HCT116 (cell line): ENCODE measurements at regions not wholly inside any gene's neighbourhood (a gene's known extent, or its start where the extent isn't known, plus 50 kb on each side); places are given as distances from the start of the nearest gene placed in this dataset.

Source experiments
- ATAC-seq: fragments of 200-7000 bp; cut with Tn5 transposase; 2 replicates; pipeline ENCODE4 v1.9.1; 2020; ENCODE audit warnings: mild to moderate bottlenecking, moderate library complexity
- BruUV-seq: library from RNA; stranded (reverse); fragments of 400-500 nt; replicated peaks from 2 replicates; lab custom pipeline; 2021; lab: Mats Ljungman, UMichigan
- CTCF ChIA-PET: fragments of 300-600 bp; sonication (Branson Sonifier 250); formaldehyde crosslinking; loops from one replicate; lab custom pipeline; 2021; ENCODE audit warnings: antibody characterized with exemption; lab: Charles Lee
- POLR2A ChIA-PET: fragments of 300-600, 350-600 bp; sonication (Branson Sonifier 250); formaldehyde crosslinking; loops from one replicate; lab custom pipeline; 2021; ENCODE audit warnings: antibody characterized with exemption; lab: Charles Lee
- RAD21 ChIA-PET, 2 experiments: fragments of 300-600 bp; sonication (Branson Sonifier 250); formaldehyde crosslinking; loops; one replicate each; lab custom pipeline; 2023; ENCODE audit warnings: low total read pairs in 2 of 2; ENCODE audit not compliant: uncharacterized antibody in 2 of 2, unreplicated experiment in 2 of 2, low non-redundant PET in 1 of 2; lab: Charles Lee
- DNase-seq: peaks from one replicate; pipeline ENCODE4 v3.0.0-alpha.2; 2010; ENCODE audit warnings: low read depth, low spot score
- H2AFZ ChIP-seq: fragments of 200-600 bp; shearing (Covaris generic), sonication (generic); 2 replicates; pipeline ENCODE4 v1.6.1; 2017; ENCODE audit warnings: low read depth, mixed run types, mixed read lengths, antibody characterized with exemption, low read length; ENCODE audit not compliant: poor library complexity, severe bottlenecking
- H3K27ac ChIP-seq: 2 replicates; pipeline ENCODE4 v1.5.1; 2012; ENCODE audit warnings: low read depth, low read length
- H3K27me3 ChIP-seq: fragments of 200-600 bp; sonication (generic); 2 replicates; pipeline ENCODE4 v1.6.1; 2016; ENCODE audit warnings: mixed run types, low read length, mixed read lengths; ENCODE audit not compliant: insufficient read depth
- H3K36me3 ChIP-seq, 2 experiments: fragments of 200-500 bp in 1 of 2; fragments of 200-600 bp in 1 of 2; sonication (Bioruptor generic) in 1 of 2; sonication (generic) in 1 of 2; 2 replicates each; pipeline versions ENCODE4 v1.5.1 to v1.6.1; 2014 to 2016; ENCODE audit warnings: low read length in 2 of 2, inconsistent platforms in 1 of 2, mixed read lengths in 1 of 2, mixed run types in 1 of 2; ENCODE audit not compliant: insufficient read depth in 2 of 2, control insufficient read depth in 1 of 2
- H3K4me1 ChIP-seq, 2 experiments: fragments of 200-600 bp in 1 of 2; sonication (generic) in 1 of 2; 2 replicates each; pipeline versions ENCODE4 v1.5.1 to v1.6.1; 2012 to 2017; ENCODE audit warnings: low read length in 2 of 2, inconsistent platforms in 1 of 2, mild to moderate bottlenecking in 1 of 2, mixed read lengths in 1 of 2, mixed run types in 1 of 2, moderate library complexity in 1 of 2; ENCODE audit not compliant: insufficient read depth in 2 of 2, control insufficient read depth in 1 of 2
- H3K4me2 ChIP-seq: fragments of 200-600 bp; sonication (generic); 2 replicates; pipeline ENCODE4 v1.6.1; 2017; ENCODE audit warnings: mixed run types, low read length, mixed read lengths
- H3K4me3 ChIP-seq, 2 experiments: fragments of 200-600 bp in 1 of 2; sonication (generic) in 1 of 2; replicated peaks in 1 of 2; 2 replicates each; pipeline ENCODE4 v1.5.1; 2011 to 2016; ENCODE audit warnings: low read length in 2 of 2, control low read depth in 1 of 2, low read depth in 1 of 2, mild to moderate bottlenecking in 1 of 2, mixed read lengths in 1 of 2, mixed run types in 1 of 2
- H3K79me2 ChIP-seq: fragments of 200-600 bp; sonication (generic); 2 replicates; pipeline ENCODE4 v1.6.1; 2017; ENCODE audit warnings: mild to moderate bottlenecking, mixed run types, low read length, moderate library complexity, mixed read lengths; ENCODE audit not compliant: insufficient read depth
- H3K9ac ChIP-seq: fragments of 200-600 bp; sonication (generic); 2 replicates; pipeline ENCODE4 v1.6.1; 2016; ENCODE audit warnings: low read length, mixed read lengths
- H3K9me2 ChIP-seq: fragments of 200-600 bp; sonication (generic), shearing (Covaris generic); 2 replicates; pipeline ENCODE4 v1.6.1; 2017; ENCODE audit warnings: mixed run types, mild to moderate bottlenecking, moderate library complexity; ENCODE audit not compliant: insufficient read depth
- H3K9me3 ChIP-seq, 2 experiments: fragments of 200-500 bp in 1 of 2; fragments of 200-600 bp in 1 of 2; sonication (Bioruptor generic) in 1 of 2; sonication (generic) in 1 of 2; 2 replicates each; pipeline ENCODE4 v1.6.1; 2014 to 2017; ENCODE audit warnings: low read length in 2 of 2, mixed read lengths in 2 of 2, inconsistent platforms in 1 of 2, low read depth in 1 of 2, mild to moderate bottlenecking in 1 of 2, mixed run types in 1 of 2, moderate library complexity in 1 of 2; ENCODE audit not compliant: control insufficient read depth in 1 of 2, insufficient read depth in 1 of 2
- H4K20me1 ChIP-seq: fragments of 200-600 bp; sonication (generic), shearing (Covaris generic); 2 replicates; pipeline ENCODE4 v1.6.1; 2017; ENCODE audit warnings: mixed run types, mild to moderate bottlenecking, moderate library complexity; ENCODE audit not compliant: insufficient read depth
- ATF3 ChIP-seq: IDR thresholded peaks from 2 replicates; pipeline ENCODE4 v1.6.1; 2012
- CBX3 ChIP-seq: IDR thresholded peaks from 2 replicates; pipeline ENCODE4 v1.6.1; 2012; ENCODE audit warnings: low read depth
- CEBPB ChIP-seq: IDR thresholded peaks from 2 replicates; pipeline ENCODE4 v1.6.1; 2012; ENCODE audit warnings: low read depth
- EGR1 ChIP-seq: IDR thresholded peaks from 2 replicates; pipeline ENCODE4 v1.6.1; 2012; ENCODE audit warnings: low read depth
- ELF1 ChIP-seq: IDR thresholded peaks from 2 replicates; pipeline ENCODE4 v1.6.1; 2012; ENCODE audit warnings: low read depth, borderline replicate concordance
- EZH2 ChIP-seq: fragments of 200-600 bp; sonication (generic); IDR thresholded peaks from 2 replicates; pipeline ENCODE4 v1.6.1; 2017; ENCODE audit warnings: antibody characterized with exemption, mixed run types
- FOSL1 ChIP-seq: IDR thresholded peaks from 2 replicates; pipeline ENCODE4 v1.6.1; 2012; ENCODE audit warnings: low read depth
- JUND ChIP-seq: IDR thresholded peaks from 2 replicates; pipeline ENCODE4 v1.6.1; 2012
- POLR2A ChIP-seq: IDR thresholded peaks from 2 replicates; pipeline ENCODE4 v1.7.0; 2011; ENCODE audit warnings: borderline replicate concordance; ENCODE audit not compliant: insufficient read depth, insufficient read length; ENCODE audit errors: extremely low read depth
- POLR2AphosphoS5 ChIP-seq: IDR thresholded peaks from 2 replicates; pipeline ENCODE4 v1.6.1; 2011; ENCODE audit warnings: mild to moderate bottlenecking, low read depth, low read length, moderate library complexity
- RAD21 ChIP-seq: IDR thresholded peaks from 2 replicates; pipeline ENCODE4 v1.6.1; 2012; ENCODE audit warnings: low read depth, mild to moderate bottlenecking
- REST ChIP-seq: IDR thresholded peaks from 2 replicates; pipeline ENCODE4 v1.6.1; 2012; ENCODE audit warnings: low read depth
- SIN3A ChIP-seq: IDR thresholded peaks from 2 replicates; pipeline ENCODE4 v1.6.1; 2012; ENCODE audit warnings: low read depth
- SRF ChIP-seq: IDR thresholded peaks from 2 replicates; pipeline ENCODE4 v1.6.1; 2012; ENCODE audit warnings: low read depth
- TCF7L2 ChIP-seq: IDR thresholded peaks from 2 replicates; pipeline ENCODE4 v1.7.0; 2011; ENCODE audit warnings: borderline replicate concordance, inconsistent platforms; ENCODE audit not compliant: insufficient read depth, insufficient read length; ENCODE audit errors: extremely low read depth
- ZBTB33 ChIP-seq: IDR thresholded peaks from 2 replicates; pipeline ENCODE4 v1.6.1; 2011; ENCODE audit warnings: mild to moderate bottlenecking, low read length, moderate library complexity; ENCODE audit not compliant: insufficient replicate concordance; ENCODE audit errors: extremely low read depth
- ZFX ChIP-seq: fragments of 450-650 bp; IDR thresholded peaks from 2 replicates; pipeline ENCODE4 v1.6.1; 2017
- ZNF274 ChIP-seq: fragments of 200-500 bp; sonication (Bioruptor generic); IDR thresholded peaks from 2 replicates; pipeline ENCODE4 v1.6.1; 2014; ENCODE audit warnings: mild to moderate bottlenecking, low read depth, low read length, inconsistent platforms
- intact Hi-C: fragments of 100-400 bp; cut with micrococcal nuclease; formaldehyde crosslinking; loops from 2 replicates; pipeline ENCODE4 v1.10.0; 2022

GRCh38 chr4:106588891-106589290, 220.3 kb upstream of the GIMD1 start (continued):
- no peak for TF ChIP-seq ZFX
- no peak for TF ChIP-seq SIN3A
- no peak for TF ChIP-seq POLR2AphosphoS5
- TF ChIP-seq TCF7L2: no peak

- ChIA-PET CTCF (no interaction called here), RAD21 (no interaction called here), POLR2A (no interaction called here)
- no peak overlapping the region for H3K4me3 ChIP-seq
- no peaks in the 10 kb centered on the region for H4K20me1 ChIP-seq
- no peak overlapping the region for H3K9ac ChIP-seq
- DNase-seq: no peak
- H3K36me3 ChIP-seq: no peaks in the 10 kb centered on the region
- no peak for TF ChIP-seq ZNF274
- no peak for TF ChIP-seq REST
- TF ChIP-seq SRF: no peak
- TF ChIP-seq RAD21: no peak
- no peak for TF ChIP-seq EGR1
- TF ChIP-seq POLR2A: no peak
- TF ChIP-seq ZBTB33: no peak
- TF ChIP-seq FOSL1: no peak
- no peak for TF ChIP-seq ELF1
- TF ChIP-seq SIN3A: no peak
- no peak for TF ChIP-seq JUND
- TF ChIP-seq CBX3: no peak
- TF ChIP-seq ZFX: no peak
- TF ChIP-seq ATF3: no peak
- no peak for TF ChIP-seq EZH2
- TF ChIP-seq CEBPB: no peak
- no peak for TF ChIP-seq TCF7L2
- no peaks in the 10 kb centered on the region for H3K27me3 ChIP-seq
- H3K9me2 ChIP-seq: no peaks in the 10 kb centered on the region
- H3K4me2 ChIP-seq: no peak overlapping the region
- intact Hi-C loops: no loop called here
- H3K4me1 ChIP-seq: peaks cover 3 to 19% of the 10 kb centered on the region in 2 experiments; a peak in 3 of 4 replicates
- no TSS peak for BruUV-seq
- H3K27ac ChIP-seq: no peak overlapping the region
- H2AFZ ChIP-seq: no peak overlapping the region
- no peaks in the 10 kb centered on the region for H3K9me3 ChIP-seq
- no peak for ATAC-seq
- H3K79me2 ChIP-seq: no peaks in the 10 kb centered on the region
These were observed 219.0 kb upstream of the GIMD1 start for GRCh38 chr4:106587558-106587957.
